ENCODE measurements at regions not wholly inside any gene's neighbourhood (a gene's known extent, or its start where the extent isn't known, plus 50 kb on each side); places are given as distances from the start of the nearest gene placed in this dataset.

DNA sequence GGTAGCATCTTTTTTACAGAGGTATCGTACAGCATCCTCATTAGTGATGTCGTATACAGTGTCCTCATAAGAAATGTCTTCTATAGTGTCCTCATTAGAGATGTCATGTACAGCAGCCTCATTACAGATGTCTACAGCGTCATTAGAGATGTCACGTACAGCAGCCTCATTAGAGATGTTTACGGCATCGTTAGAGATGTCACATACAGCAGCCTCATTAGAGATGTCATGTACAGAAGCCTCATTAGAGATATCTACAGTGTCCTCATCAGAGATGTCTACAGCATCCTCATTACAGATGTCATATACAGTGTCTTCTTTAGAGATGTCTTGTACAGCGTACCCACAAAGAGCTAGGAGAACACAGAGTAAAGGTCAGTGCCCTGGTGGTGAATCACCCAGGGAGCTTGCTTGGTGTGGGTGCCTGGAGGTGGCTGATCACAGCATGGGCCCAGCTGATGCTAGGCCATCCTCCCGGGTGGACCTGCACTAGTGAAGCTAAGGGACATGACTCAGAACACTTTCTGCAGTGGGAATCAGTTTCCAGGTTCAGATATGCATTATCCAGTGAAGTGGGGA is 109.2 kb downstream of the IGLL1 start:
- Histone ChIP-seq H3K23ac (ENCODE audit: insufficient read length) (no peak overlapping the region), H4K8ac (ENCODE audit: extremely low read depth, insufficient read depth, low read length) (no peak overlapping the region), H2BK12ac (ENCODE audit: low read depth, low read length) (no peak overlapping the region), H2BK5ac (ENCODE audit: low read depth, low read length) (no peak overlapping the region), H2BK20ac (ENCODE audit: low read length) (no peak overlapping the region), H3K56ac (replicated peaks; ENCODE audit: insufficient read length, low read depth, low read length) (no peak overlapping the region), H3K36me3 (ENCODE audit: control insufficient read depth in 2 of 4, insufficient read depth in 4 of 4, low read length in 3 of 4) (no peaks in the 10 kb centered on the region), H2AFZ (ENCODE audit: low read length) (no peak overlapping the region), H3K9me3 (ENCODE audit: insufficient read depth in 2 of 2, low read depth in 1 of 2, low read length in 1 of 2) (no peaks in the 10 kb centered on the region), H4K20me1 (replicated peaks in 1 of 2; ENCODE audit: control insufficient read depth in 1 of 2, insufficient read depth in 2 of 2, low read length in 2 of 2) (peaks cover 0 to 2% of the 10 kb centered on the region in 2 experiments), H2BK120ac (replicated peaks; ENCODE audit: low read depth, low read length) (no peak overlapping the region), H3K27me3 (replicated peaks in 1 of 4; ENCODE audit: control insufficient read depth in 3 of 4, extremely low read depth in 1 of 4, insufficient read depth in 3 of 4, low read length in 3 of 4) (no peaks in the 10 kb centered on the region; a peak in 1 of 7 replicates), H3K4me1 (replicated peaks in 1 of 4; ENCODE audit: control insufficient read depth in 3 of 4, insufficient read depth in 4 of 4, low read length in 3 of 4) (no peaks in the 10 kb centered on the region), H2AK5ac (ENCODE audit: low read depth, low read length) (no peak overlapping the region), H2BK15ac (ENCODE audit: low read length) (no peak overlapping the region), H3K79me1 (ENCODE audit: low read depth, low read length) (no peaks in the 10 kb centered on the region), H3K79me2 (ENCODE audit: control insufficient read depth in 1 of 2, insufficient read depth in 2 of 2, low read length in 2 of 2) (no peaks in the 10 kb centered on the region), H3K14ac (ENCODE audit: insufficient read length) (no peak overlapping the region), H3K4me3 (ENCODE audit: extremely low read depth in 1 of 4, insufficient read depth in 2 of 4, low read depth in 3 of 4, low read length in 4 of 4) (no peak overlapping the region), H3K4ac (replicated peaks; ENCODE audit: insufficient read length, low read depth, low read length) (no peak overlapping the region), H3K18ac (ENCODE audit: extremely low read depth, low read length) (no peak overlapping the region), H3K9ac (replicated peaks in 1 of 4; ENCODE audit: extremely low read depth in 1 of 4, low read depth in 3 of 4, low read length in 3 of 4) (no peak overlapping the region), H3K4me2 (ENCODE audit: insufficient read depth in 1 of 2, low read depth in 2 of 2, low read length in 2 of 2) (no peak overlapping the region), H4K91ac (replicated peaks; ENCODE audit: insufficient read length, low read length) (no peak overlapping the region), H3K27ac (ENCODE audit: low read depth, low read length) (no peak overlapping the region), H4K5ac (ENCODE audit: insufficient read length, low read depth, low read length) (no peak overlapping the region), H3K23me2 (ENCODE audit: low read depth, low read length) (no peaks in the 10 kb centered on the region)
- no peak for TF ChIP-seq SP2 (IDR thresholded peaks at IDR 0.05; ENCODE audit: low read length)
- no peak for TF ChIP-seq RXRA (IDR thresholded peaks at IDR 0.05; ENCODE audit: insufficient read depth, low read depth, low read length)
- TF ChIP-seq, protein P1, sequence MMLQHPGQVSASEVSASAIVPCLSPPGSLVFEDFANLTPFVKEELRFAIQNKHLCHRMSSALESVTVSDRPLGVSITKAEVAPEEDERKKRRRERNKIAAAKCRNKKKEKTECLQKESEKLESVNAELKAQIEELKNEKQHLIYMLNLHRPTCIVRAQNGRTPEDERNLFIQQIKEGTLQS (IDR thresholded peaks at IDR 0.05; ENCODE audit: insufficient read depth, low read depth, low read length), result no peak
- no peak for TF ChIP-seq SP1 (IDR thresholded peaks at IDR 0.05; ENCODE audit: low read depth, low read length)
- TF ChIP-seq KDM4A (IDR thresholded peaks at IDR 0.05; ENCODE audit: low read depth, low read length, severe bottlenecking), result no peak
- TF ChIP-seq SAP30 (IDR thresholded peaks at IDR 0.05; ENCODE audit: insufficient read depth, insufficient replicate concordance, low read length), result no peak
- TF ChIP-seq NRF1 (IDR thresholded peaks at IDR 0.05; ENCODE audit: low read depth, low read length), result no peak
- TF ChIP-seq TAF1 (IDR thresholded peaks at IDR 0.05; ENCODE audit: low read depth, low read length), result no peak
- no peak for TF ChIP-seq YY1 (IDR thresholded peaks at IDR 0.05; ENCODE audit: low read depth, low read length)
- CTCF ChIA-PET (ENCODE audit: partially characterized antibody), result interaction anchor here (1.0 kb wide), 1 partner anchor 85 kb away, joined by 3 read pairs; no protein-coding TSS in a partner anchor
- DNase-seq (ENCODE audit: low read depth in 1 of 2, low spot score in 2 of 2), result no peak
- WGBS, 2 experiments (ENCODE audit: extremely low coverage in 1 of 2, insufficient coverage in 1 of 2, insufficient read length in 1 of 2, insufficient replicate concordance in 2 of 2, low coverage in 1 of 2, low lambda C conversion rate in 2 of 2, missing lambda C conversion rate in 1 of 2), result 84% methylated on average over 8 of the region's 8 CpGs; no CpG with 5 or more reads in 1 of the 2 experiments
- no peak for FAIRE-seq
- POLR2A ChIA-PET (ENCODE audit: partially characterized antibody), result no interaction called here

Measured in H1 (cell line).